ENCODE measurements at regions not wholly inside any gene's neighbourhood (a gene's known extent, or its start where the extent isn't known, plus 50 kb on each side); places are given as distances from the start of the nearest gene placed in this dataset.
"Not testable (repeated sequence)": the region's sequence is repeated elsewhere in the genome, so short reads cannot be mapped to it uniquely, and the experiment has no call there.

GRCh38 chr7:153976745-153977144 is 75.5 kb upstream of the DPP6 start:
- DNase-seq (ENCODE audit: insufficient read length); FAIRE-seq: not testable (repeated sequence)

DNA sequence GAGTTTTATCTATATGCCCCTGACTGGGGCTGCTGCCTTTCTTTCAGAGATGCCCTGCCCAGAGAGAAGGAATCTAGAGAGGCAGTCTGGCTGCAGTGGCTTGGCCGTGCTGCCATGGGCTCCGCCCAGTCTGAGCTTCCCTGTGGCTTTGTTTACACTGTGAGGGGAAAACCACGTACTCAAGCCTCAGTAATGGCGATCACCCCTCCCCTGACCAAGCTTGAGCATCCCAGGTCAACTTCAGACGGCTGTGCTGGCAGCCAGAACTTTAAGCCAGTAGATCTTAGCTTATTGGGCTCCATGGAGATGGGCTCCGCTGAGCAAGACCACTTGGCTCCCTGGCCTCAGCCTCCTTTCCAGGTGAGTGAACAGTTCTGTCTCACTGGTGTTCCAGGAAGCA is 69.0 kb upstream of the DPP6 start:
- FAIRE-seq; DNase-seq (ENCODE audit: insufficient read length): not testable (repeated sequence)

DNA sequence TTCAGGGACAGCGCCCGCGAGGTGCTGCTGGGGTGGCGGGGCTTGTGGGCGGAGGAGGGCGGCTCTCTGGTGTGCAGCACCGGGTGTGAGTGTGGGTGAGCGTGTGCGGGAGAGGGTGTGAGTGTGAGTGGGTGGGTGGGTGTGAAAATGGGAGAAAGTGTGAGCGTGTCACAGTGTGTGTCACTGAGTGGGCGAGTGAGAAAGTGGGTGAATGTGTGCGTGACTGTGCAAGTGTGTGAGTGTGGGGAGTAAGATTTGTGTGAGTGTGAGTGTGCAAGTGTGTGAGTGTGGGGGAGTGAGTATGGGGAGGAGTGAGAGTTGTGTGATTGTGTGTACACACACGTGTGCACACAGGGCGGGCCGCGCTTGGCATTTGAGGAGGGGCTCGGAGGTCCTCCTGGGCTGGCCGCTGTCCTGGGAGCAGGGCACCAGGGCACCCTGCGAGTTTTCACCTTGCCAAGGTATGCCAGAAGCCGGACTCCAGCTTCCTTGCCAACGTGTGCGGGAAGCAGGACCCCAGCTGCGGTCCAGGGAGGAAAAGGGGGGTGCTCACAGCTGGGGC is 63.1 kb upstream of the DPP6 start:
- FAIRE-seq; DNase-seq (ENCODE audit: insufficient read length): not testable (repeated sequence)

DNA sequence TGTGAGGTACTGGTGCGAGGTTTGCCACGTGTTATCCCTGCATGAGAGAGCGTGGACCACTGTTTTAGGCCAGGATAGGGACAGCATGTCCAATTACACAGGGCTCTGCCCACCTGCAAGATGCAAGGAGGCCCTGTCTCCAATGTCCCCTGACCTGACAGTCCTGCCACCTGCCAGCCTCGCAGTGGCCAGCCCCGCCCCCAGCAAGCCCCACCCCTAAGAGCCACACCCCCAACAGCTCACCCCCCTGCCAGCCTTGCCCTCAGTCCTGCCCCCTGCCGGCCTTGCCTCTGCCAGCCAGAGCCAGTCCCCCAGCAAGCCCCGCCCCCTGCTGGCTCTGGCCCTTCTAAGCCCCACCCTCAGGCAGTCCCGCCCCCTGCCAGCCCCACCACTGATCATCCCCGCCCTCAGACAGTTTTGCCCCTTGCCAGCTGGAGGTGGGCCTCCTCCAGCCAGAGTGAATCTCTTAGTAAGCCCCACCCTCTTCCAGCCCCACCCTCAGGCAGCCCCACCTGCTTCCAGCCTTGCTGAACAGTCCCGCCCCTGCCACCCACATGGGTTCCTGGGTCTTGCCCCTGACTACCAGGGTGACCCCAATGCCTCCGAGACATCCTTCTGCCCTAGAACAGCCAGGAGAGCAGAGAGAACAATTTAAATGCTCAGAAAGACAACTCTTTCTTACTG is 62.3 kb upstream of the DPP6 start:
- not testable (repeated sequence) for DNase-seq (ENCODE audit: insufficient read length); FAIRE-seq

- not testable (repeated sequence) for FAIRE-seq; DNase-seq (ENCODE audit: insufficient read length)
Measured at GRCh38 chr7:153991471-153991870, 60.7 kb upstream of the DPP6 start.

DNA sequence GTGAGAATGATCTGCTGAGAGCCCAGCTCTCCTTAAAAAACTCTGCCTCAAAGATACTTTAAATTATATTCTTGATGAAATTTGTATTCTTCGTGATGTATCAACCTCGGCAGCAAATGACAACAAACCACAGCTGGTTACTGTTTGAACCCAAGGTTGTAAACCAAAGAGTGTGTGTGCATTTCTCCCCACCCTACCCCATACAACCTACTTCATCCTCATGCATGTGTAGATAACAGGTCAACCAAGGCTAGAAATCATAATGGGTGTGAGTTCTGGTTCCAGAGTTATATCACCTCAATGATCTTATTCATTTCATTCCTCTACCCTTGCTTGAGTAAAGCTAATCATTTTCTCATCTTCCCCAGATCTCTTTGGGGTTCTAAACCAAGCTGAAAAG is 58.8 kb upstream of the DPP6 start:
- FAIRE-seq; DNase-seq (ENCODE audit: insufficient read length): not testable (repeated sequence)

DNA sequence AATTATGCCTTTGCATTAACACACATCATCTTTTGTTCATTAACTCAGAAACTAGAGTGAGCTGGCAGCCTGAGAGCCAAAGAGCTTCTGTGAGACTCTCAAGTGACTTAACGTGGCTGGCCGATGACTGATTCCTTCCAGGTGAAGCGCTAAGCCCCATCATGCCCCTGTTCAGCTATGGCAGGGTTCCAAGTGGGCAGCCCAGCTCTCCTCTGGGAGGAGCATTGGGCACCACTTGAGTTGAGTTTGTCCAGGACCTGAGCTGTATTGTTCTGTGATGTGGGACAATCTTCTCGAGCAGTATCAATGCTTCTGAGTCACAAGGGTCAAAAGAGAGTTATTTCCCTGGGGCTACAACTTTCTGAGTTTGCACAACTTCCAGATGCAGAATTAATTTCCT is 53.3 kb upstream of the DPP6 start:
- not testable (repeated sequence) for DNase-seq (ENCODE audit: insufficient read length); FAIRE-seq
